ENCODE measurements at regions not wholly inside any gene's neighbourhood (a gene's known extent, or its start where the extent isn't known, plus 50 kb on each side); places are given as distances from the start of the nearest gene placed in this dataset.
"Not testable (repeated sequence)": the region's sequence is repeated elsewhere in the genome, so short reads cannot be mapped to it uniquely, and the experiment has no call there.

DNA sequence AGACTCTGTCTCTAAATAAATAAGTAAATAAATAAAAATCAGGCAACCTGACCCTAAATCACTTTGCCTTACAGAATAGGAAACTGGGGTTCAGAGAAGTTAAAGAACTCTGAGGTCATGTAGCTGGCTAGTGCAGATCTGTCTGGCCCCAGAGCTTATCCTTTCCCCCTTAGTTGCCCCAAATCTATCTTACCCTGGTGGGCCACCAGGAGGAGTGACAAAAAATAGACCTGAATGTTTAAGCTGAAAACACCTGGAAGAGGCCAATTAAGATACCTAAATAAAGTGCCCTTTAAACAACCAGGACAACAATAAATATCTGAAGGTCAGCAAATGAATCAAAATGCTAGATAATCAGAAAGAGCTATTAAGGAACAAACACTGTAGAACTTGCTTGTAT, 59.7 kb downstream of the TEX35 start:
- DNase-seq: no peak

- DNase-seq: no peak
These were observed 60.4 kb downstream of the TEX35 start for GRCh38 chr1:178573330-178573729.

- no peak for DNase-seq
These were observed 61.4 kb downstream of the TEX35 start for GRCh38 chr1:178574345-178574744.

- no peak for DNase-seq
These were observed 62.9 kb downstream of the TEX35 start for GRCh38 chr1:178575611-178576361.

DNA sequence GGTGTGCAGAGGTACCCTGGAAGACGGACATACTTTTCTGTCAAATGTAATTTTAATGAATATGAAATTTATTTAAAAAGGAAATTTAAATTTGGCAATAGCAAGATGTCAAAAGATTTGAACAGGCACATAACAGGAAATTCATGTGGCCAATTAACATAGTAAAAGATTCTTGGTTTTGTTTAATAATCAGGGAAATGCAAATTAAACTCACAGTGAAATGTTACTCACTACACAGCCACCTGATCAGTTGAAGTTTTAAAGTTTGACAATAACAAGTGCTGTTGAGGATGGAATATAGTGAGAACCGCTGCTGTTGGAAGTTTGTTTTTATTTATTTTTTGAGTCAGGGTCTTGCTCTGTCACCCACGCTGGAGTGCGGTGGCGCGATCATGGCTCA, 63.9 kb downstream of the TEX35 start:
- DNase-seq: no peak

GRCh38 chr1:178577882-178578281, 65.0 kb downstream of the TEX35 start:
- DNase-seq: no peak

- no peak for DNase-seq
These were observed 65.6 kb downstream of the TEX35 start for GRCh38 chr1:178578541-178578940.

DNA sequence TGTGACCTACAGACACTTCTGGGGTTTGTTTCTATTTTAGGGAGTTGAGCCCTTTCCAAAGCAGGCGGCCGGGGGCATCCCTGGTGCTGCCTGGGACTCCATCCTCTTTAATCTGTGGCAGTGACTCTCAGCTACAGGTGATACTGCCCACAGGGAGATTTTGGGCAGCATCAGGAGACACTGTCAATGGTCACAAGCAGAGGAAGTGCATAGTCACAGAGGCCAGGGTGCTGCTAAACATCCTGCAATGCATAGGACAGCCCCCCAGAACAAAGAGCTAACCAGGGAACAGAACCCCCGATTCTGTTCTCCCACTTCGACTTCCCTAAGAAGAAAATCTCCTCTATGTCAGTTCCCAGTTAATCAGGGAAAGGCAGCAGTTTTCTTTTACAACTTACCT, 66.2 kb downstream of the TEX35 start:
- no peak for DNase-seq

DNA sequence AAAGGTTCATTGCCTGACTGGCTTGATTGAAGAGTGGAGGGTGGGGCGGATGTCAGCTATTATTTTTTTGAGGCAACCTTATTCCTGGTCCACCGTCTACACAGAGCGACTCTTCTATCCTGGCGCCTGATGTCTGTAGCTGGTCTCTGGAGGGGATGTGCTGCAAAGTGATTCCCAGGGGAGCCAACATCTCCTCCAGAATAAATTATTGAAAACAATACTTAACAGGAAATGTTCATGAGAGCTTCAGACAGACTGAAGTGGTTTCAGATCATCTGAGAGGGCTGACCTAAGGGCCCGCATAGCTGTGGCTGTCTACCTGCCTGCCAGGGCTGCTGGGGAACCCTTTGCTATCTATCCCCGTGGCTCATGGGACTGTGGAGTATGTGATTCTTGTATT, 66.7 kb downstream of the TEX35 start:
- no peak for DNase-seq

DNA sequence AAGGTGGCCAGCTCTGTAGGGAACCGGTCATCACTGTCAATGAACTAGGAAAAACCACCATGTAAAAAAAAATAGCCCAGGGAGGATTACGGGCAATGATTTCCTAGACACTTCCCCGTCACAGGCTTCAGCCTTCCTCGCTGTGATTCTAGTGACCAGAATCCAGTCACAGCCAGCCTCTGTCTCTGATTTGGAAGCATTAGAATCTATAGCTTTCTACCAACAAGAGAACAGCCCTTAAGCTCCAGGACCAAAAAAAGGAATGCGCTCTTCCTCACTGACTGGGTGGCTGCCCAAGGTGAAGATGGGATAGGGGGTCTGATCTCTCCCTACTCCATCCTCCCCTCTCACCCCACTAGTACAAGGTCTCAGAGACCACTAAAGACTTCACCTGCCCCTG, 67.2 kb downstream of the TEX35 start:
- DNase-seq: no peak

- no peak for DNase-seq
These were observed 68.0 kb downstream of the TEX35 start for GRCh38 chr1:178580876-178581275.

GRCh38 chr1:178581351-178582303, 68.7 kb downstream of the TEX35 start:
- DNase-seq: no peak

GRCh38 chr1:178587096-178587495, 74.2 kb downstream of the TEX35 start:
- DNase-seq: no peak

- DNase-seq: no peak
These were observed 75.1 kb downstream of the TEX35 start for GRCh38 chr1:178587975-178588374.

DNA sequence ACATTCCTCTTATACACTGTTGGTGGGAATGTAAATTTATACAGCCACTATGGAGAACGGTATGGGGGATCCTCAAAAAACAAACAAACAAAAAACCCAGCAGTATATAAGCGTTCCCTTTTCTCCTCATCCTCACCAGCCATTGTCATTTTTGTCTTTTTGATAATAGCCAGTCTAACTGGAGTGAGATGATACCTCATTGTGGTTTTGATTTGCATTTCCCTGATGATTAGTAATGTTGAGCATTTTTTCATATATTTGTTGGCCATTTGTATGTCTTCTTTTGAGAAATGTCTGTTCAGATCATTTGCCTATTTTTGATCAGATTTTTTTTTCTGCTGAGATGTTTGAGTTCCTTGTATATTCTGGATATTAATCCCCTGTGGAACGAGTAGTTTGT, 76.1 kb downstream of the TEX35 start:
- not testable (repeated sequence) for DNase-seq

DNA sequence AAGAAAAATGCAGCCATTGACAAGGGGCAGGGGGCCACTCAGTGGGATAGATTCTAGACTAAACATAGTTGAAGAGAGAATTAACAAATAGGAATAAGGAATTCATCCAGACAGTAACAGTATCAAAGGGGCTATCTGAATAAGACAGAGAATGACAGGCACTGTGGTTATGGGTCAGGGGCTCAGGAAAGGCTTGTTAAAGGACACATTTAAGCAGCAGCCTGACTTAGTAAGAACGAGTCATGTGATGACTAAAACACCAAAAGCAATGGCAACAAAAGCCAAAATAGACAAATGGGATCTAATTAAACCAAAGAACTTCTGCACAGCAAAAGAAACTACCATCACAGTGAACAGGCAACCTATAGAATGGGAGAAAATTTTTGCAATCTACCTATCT, 78.9 kb downstream of the TEX35 start:
- not testable (repeated sequence) for DNase-seq

GRCh38 chr1:178593515-178593914, 80.6 kb downstream of the TEX35 start:
- no peak for DNase-seq

DNA sequence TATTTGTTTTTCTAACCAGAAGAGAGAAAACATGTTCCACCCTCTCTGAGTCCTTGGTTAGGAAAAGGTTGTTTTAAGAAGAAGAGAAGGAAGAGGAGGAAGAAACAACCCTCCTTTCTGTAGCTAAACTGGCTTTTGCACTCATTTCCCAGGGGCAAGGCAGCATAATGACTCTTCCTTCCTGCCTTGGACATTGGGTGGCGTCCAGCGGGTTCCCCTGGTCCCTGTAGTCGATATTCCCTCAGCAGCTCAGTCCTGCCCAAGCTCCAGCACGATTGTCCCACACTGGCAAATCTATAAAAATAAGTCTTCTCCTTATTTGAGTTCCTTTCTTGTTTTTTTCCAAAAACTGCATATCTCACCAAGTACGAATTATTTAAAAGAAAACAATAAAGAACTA, 81.2 kb downstream of the TEX35 start:
- no peak for DNase-seq

GRCh38 chr1:178595491-178595890, 82.6 kb downstream of the TEX35 start:
- DNase-seq: no peak

DNA sequence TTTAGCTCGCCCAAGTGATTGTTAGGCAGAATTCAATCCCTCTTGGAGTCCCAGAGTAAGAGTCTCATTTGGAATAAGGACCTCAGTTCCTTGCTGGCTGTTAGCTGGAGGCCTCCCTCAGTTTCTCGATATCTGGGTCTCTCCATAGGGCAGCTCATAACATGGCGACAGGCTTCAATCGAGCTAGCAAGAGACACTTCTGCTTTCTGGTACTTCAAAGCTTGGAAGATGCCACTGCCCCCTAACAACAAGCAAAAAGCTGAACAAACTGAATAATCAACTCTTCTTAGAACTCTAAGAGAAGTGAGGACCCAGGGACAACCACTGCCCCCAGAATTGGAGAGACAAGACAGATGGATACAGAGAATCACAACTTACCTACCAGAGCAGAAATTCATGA, 86.2 kb downstream of the TEX35 start:
- DNase-seq: no peak

DNA sequence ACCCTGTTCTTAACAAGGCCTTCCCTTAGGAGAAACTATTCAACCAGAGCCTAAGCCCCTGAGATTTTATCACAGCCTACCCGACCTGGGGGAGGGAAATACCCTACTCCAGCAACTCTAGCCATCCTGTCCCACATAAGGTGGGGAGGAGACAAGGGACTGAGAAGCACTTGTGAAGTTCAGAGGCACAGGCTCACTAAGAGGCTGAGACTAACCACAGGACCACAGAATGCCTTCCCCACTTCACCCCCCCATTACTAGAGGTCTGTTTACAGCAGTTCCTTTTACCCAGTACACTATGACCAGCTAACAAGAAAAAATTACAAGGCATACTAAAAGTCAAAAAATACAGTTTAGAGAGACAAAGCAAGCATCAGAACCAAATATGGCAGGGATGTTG, 86.8 kb downstream of the TEX35 start:
- no peak for DNase-seq

DNA sequence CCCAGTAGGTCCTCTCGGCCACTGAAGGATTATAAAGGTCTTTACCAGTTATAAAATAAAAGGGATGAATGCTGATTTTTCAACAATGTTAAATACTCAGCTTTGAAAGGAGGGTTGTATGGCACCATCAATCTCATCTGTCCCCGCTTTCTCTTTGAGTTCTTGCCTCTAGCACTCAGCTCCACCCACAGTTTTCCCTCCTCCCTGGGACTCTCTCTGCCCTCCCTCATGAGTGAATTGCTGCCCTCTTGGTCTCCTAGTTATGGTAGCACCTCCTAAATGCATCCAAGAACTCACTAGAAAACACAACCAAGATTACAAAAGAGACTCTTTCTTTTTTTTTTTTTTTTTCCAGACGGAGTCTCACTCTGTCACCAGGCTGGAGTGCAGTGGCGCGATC, 91.0 kb downstream of the TEX35 start:
- DNase-seq: no peak

GRCh38 chr1:178606839-178607238, 93.9 kb downstream of the TEX35 start:
- DNase-seq: no peak

DNA sequence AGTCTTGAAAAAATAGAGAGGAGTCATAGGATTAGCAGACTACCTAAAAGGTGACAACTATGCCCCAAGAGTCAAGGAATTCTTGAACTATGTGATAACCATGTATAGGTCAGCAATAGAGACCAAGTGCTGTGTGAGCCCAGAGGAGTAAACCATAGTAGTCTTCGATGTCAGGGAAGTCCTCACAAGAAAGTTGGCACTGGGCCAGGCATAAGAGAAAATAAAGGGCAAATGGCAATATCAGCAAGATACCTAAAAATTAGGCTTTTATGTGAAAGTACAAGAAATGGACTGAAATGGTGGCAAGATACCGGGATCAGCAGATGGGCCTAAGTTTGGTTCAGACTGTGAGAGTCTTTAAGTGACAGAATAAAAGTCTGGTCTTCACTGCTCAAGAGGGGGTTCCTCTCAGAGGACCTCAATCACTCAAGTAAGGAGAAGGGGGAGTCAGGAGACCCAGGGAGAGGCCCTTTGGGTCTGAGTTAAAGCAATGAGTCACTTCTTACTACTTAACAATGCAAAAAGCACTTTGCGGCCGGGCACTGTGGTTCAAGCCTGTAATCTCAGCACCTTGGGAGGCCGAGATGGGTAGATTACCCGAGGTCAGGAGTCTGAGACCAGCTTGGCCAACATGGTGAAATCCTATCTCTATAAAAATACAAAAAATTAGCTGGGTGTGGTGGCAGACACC, 95.0 kb downstream of the TEX35 start:
- DNase-seq: no peak

Data from femur (tissue), 1 donor.